Activated CD4-positive, alpha-beta T cell treated with anti-CD3 and anti-CD28 coated beads, Interleukin-2, amount 50 U/mL, for 4 hours (primary cell): ENCODE measurements at regions not wholly inside any gene's neighbourhood (a gene's known extent, or its start where the extent isn't known, plus 50 kb on each side); places are given as distances from the start of the nearest gene placed in this dataset.

Experiments used
- DNase-seq, 2 experiments: peaks; one replicate each; pipeline ENCODE4 v3.0.0-alpha.2; 2020

DNA sequence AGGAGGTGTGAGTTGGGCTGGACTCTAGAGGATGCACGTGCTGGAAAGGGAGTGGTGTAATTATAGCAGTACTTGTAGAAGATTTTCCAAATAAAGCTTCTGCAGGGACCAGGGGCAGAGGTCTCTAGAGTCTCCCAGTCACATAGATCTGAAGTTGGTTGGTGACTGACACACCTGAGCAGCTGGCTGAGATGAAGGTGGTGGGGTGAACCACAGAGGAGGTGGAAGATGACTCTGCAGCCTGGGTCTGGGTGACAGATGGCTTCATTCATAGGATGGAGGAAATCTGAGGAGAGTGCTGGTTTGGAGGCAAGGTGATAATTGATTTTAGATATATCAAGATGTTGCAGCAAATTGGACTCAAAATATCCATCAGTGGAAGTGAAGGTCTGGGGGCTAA, 178.9 kb upstream of the IVNS1ABP start:
- no peak for DNase-seq

DNA sequence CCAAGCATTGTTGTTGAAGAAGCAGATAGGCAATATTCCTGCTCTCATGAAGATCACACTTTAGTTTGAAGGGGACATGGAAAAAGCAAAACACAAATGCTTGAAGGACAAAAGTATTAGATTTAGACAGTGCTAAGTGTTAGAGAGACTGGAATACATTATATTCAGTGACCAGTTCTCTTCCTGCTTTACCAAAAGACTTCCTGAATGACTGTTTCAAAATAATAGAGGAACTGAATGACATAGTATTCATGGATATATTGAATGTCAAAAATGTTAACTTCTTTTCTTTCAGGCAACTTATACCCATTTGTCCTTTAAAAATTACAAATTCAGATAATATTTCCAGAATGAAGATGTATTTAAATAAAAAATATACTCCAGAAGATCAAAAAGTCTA, 178.0 kb upstream of the IVNS1ABP start:
- DNase-seq, result no peak

DNA sequence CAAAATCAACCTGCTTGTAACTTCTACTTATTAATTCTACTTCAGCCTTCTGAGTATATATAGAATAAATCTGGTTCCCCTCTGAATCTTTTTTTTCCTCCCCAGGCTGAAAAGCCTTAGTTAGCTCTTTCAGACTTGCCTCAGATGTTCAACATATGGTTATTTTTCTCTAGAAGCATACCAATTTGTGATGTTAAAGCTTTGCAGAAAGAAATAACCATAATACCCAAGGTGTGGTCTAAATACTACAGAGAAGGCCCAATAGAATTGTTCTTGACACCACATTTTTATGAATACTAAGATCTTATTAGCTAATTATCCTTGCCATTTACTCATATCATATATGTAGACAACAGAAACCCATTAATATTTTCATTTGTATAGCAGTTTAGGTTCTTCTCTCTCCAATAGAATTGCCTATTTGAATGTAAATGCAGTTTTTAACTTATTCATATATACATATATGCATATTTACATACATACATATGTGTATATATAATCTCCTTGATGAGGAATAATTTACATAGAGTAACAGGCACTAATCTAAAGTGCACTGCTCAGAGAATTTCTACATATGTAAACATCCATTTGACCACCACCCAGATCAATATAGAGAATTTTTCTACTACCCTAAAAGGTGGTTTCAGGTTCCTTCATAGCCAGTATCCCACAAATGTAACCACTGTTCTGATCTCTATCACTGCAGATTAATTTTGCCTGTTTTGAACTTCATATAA, 175.2 kb upstream of the IVNS1ABP start:
- no peak for DNase-seq

DNA sequence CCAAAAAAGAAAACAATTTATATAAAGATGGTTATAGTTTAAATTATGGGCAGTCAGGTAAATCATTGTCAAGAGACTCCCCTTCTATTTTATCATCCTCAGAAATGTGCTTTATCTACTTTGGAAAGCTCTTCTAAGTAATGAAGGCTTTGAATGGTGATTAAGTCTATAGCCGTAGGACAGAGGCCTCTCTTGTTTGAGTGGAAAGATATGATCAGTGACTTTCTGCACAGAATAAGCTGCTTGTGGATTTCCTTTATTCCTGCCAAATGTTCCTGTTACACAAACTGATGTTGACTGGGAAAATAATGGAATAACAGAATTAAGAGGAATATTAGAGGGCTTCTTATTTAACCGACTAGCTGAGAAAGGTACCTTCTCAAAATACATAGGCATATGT, 174.6 kb upstream of the IVNS1ABP start:
- no peak for DNase-seq

DNA sequence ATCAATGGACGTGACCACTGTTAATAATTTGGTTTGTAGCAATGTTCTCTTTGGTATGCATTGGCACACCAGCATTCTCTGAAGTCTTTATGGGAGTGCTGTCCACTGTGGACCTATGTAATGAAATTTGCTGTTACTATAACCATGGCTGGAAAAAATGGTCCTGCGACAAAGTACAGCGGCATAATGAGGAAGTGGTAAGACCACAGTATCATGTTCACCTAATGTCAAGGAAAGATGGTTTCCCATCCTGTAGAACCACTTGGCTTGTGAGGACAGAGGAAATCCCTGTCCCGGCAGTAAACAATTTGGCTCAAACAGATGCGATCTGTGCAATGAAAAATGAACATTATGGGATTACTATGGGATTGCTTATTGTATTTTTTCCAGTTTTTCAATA, 173.9 kb upstream of the IVNS1ABP start:
- no peak for DNase-seq

DNA sequence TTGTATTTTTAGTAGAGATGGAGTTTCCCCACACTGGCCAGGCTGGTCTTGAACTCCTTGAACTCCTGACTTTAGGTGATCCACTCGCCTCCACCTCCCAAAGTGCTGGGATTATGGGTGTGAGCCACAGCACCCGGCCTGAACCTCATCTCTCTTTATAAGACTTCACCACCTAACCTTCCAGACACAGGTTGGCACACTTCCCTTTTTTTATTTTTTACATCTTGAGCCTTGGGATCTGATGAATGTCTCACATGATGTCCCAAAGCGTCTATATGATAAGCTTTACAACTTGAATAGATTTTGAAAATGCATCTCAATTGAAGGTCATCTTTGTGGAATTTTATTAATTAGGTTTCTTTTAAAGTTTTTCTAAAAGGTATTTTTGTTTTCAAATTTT, 172.4 kb upstream of the IVNS1ABP start:
- DNase-seq, result no peak

DNA sequence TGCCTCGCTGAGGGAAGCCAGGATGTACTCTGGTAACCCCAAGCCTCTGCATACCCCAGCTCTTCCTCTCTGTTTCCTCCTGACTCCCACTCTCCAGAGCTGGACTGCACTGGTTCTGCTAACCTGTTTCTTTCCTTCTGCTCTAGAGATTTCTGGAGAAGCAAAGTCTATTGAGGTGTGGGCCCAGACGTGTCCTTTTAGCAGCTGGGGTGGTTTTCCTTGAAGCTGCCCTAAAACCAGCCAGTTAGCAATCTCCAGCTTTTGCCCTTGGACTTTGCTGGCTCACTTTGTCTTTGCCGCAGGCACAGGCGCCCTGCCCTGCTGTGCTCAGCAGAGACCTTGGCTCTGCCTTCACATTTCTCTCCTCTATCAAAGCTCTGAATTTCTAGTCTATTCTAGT, 171.8 kb upstream of the IVNS1ABP start:
- no peak for DNase-seq

DNA sequence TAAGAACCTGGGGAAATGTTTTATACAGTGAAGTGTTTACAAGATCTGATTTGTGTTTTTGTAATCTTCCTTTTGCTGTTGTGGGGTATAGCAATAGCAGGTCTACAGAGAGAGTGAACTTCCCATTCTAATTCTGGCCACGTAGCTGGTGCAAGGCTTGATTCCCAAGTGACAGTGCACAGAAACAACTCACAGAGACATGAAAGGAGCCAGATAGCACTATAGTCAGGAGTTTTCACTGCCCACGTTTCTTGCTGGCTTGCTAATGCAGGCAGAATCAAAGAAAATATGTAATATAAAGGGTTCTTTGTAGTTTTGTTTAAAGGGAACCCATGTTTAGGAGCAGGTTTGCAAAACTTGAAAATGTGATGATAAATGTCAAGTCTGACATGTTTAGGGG, 170.9 kb upstream of the IVNS1ABP start:
- DNase-seq, result no peak

DNA sequence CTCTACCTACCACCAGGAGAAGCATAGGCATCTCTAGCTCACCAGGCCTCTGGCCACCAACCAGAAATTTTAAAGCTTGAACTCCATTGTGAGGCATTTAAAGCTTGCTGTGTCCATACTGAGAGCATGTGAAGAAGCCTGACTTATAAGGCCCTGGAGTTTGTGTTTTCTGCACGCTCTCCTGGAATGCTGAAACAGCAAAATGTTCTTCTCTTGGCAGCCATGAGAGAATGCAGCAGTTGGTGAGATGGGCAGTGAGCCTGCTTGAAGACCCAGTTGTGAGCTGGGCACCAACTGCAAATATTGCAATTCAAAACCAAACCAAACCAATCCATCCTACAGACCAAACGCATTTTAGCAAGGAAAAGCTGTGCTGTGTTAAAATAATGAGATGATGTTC, 170.0 kb upstream of the IVNS1ABP start:
- DNase-seq, result no peak

DNA sequence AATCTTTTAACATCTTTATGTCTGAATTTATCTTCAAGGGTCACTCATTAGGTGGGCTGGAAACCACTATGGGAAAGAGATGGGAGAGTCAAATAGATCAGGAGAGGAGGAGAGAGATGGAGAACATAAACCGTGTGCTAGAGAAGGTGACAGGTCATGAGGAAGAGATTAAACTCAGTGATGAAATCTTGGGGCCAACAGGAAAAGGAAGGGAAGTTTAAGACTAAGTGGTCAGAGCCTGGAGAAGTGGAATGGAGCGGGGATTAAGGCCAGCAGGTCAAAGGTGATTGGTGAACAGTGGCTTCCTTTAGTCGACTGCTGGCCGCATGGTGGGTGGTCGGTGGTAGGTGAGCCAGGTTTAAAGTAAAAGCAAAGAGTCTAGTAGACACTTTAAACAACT, 169.3 kb upstream of the IVNS1ABP start:
- DNase-seq, result no peak

DNA sequence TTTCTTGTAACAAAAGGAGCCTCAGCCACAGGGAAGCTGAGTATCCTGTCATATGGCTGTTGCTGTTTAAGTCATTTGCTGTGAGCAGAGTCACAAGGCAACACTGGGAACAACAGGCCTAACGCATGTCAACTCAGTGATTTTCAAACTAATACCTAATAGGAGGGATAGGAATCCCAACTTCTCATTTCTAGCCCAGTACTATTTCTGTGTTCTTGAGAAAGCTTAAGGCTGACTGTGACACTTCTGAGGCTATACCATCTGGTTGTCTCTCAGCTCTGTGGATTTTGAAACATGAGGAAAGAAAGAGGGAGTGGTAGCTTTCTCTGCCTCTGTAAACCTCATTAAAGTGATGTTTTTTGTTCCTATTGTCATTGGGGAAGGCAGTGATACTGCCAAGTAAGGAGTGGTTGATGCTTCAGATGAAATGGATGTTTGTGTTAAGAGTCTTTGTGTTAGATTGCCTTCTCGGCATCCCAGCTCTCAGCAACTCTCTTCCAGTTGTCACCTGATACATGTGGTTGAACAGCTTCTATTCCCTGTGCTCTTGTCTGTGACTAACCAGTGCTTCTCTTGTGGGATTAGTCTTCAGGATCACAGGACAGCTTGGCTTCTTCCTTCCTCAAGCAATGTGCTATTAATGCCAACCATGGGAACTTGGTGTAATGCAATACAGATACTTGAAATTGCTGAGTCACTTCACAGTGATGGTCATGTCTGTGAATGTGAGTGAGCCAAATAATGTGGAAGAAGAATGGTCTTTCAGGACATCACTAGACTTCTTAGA, 166.8 kb upstream of the IVNS1ABP start:
- no peak for DNase-seq

DNA sequence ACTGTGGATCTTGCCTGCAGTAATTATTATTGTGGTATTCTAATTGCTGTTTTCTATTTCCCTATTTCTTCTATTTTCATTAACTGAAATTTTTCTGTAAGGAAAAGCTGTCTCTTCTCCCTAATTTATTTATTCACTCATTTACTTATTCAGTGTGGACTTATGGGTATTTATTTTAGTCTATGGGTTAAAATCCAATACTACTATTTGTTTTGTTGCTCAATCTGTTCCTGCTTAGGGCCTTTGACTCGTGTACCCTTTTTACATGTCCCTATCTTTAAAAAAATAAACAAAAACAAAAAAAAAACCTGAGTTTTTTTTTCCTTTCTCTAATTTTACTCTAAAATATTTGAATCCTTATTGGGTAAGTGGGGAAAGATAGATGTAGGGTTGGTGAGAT, 166.2 kb upstream of the IVNS1ABP start:
- DNase-seq, result no peak

DNA sequence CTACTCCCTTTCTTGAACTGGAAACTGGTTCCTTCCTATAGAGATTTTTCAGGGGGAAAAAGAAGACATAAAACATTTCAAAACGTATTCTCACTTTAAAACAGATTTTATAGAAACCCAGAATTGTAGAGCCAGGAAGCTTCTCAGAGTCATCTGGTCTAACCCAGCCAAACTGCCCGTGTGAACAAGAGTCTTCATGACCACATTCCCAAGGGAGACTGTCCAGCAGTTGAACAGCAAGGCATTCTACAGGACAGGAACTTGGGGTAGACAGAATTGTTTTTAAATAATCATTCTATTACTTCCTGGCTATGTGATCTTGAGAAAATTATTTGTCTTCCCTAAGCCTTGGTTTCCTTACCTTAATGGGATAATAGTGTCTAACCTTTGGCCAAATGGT, 163.5 kb upstream of the IVNS1ABP start:
- no peak for DNase-seq

DNA sequence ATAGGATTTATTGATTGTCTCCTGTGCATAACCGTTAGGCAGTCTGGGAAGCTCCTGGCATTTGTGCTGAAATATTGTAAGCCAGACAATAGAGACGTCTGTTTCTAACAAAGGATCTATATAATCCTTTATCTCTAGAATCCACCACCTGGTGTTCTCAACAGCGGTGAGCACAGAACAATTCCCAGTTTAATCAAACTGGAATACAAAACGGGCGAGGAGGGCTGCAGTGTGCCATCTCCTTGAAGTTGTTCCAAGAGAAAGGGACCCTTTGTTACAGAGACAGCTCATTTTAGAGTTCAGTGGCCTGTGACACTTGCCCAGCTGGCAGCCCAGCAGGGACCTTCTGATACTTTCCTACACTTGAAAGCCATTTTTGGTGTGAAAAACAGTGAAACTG, 162.8 kb upstream of the IVNS1ABP start:
- DNase-seq, result no peak

DNA sequence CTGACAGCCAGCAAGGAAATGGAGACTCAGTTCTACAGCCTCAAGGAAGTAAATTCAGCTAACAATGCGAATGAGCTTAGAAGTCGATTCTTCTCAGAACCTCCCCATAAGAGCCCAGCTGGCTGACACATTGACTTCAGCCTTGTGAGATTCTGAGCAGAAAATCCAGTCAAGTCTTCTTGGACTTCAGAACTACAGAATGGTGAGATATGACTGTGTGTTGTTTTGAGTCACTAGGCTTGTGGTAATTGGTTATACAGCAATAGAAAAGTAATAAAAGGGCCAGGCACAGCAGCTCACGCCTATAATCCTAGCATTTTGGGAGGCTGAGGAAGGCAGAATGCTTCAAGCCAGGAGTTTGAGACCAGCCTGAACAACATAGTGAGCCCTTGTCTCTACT, 161.8 kb upstream of the IVNS1ABP start:
- no peak for DNase-seq

DNA sequence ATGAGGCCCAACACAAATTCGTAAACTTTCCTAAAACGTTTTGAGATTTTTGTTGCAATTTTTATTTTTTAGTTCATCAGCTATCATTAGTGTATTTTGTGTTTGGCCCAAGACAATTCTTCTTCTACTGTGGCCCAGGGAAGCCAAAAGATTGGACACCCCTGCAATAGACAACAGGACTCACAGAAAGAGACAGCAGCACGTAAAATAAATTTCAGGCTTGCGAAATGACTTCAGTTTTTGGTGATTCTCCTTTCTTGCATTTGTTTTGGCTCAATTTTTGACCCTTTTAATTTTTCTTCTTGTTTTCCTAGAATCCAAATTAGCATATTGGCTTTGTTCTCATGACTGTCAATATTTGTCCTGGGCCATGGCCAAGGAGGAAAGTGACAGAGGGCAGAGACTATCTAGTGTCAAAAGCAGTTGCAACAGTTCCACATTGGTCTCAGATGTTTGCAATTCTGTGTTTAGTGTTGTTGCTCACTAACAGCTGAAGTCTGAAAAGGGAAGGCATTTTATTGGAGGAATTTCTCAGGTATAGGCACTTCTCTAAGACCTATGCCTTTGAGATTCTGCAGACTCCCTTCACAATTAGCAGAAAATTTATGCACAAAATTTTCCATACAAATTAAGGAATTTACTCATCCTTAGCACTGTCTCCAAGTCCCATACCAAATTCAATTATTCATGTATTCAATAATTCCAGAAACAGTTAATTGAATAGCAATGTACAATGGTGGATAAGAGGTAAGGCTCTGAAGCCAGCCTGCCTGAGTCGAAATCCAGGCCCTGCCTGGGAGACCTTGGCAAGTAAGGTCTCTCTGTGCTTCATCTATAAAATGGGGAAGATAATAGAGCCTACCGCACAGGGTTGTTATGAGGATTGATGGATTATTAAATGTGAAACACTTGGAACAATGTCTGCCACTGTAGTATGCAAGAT, 160.9 kb upstream of the IVNS1ABP start:
- no peak for DNase-seq

DNA sequence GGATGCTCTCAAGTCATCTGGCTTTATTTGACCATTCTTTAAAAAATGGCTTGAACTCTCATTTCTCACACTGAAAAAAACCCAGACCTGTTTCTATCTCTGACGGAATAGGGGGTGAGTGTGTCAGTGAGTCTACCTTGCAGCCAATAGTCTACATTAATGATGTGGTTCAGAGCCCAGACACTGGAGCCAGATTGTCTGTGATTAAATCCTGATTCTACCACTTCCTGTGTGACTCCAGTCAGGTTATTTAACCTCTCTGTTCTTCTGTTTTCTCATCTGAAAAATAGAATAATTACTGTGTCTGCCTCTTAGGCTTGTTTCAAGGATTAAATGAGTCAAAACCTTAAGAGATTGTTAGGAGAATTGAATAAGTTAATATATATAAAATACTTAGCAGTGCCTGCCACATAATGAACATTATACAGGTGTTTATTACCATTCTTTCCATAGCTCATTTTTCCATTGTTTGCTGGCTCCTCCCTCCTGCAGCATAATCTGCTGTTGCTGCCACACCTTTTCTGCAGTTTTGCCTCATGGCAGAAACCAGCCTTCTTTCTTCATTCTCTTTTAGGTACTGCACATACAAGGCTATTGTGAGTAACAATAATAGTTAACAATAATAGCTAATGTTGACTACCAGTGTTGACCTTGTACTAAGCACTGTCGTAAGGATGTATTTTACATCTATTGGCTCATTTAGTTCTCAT, 157.6 kb upstream of the IVNS1ABP start:
- no peak for DNase-seq

DNA sequence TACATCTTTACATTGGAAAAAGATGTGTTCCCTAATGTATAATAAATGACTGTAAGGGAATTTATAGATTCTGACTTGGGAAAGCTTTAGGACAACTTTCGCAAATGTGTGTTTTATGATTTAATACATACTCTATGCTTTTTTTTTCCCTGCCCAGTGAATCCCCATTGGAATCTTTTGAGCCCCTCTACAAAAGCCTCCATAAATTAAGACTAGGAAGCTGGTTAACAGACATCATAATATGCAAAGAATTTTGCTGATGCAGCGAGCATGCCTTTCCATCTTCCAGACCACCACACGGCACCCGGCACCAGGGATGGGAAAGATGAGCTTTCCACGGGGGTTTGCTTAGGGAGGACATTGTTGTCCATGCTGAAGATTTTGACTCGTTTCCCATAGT, 156.1 kb upstream of the IVNS1ABP start:
- DNase-seq, result no peak

DNA sequence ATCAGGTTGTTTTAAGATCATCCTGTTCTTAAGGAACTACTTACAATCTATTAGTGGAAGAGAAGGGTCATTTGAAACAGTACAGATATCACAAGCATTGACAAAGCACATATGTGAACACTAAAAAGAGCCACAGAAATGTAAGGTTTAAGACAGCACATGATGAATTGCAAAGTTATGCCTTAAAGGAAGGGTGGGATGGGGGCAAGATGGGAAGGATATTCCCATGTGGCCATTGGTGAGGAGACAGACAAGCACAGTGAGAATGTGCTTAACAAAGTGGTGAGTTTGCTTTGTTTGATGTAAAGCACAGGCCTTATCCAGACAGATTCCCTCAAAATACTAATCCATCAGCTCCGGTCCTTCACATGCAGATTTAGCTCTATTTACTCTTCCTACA, 151.6 kb upstream of the IVNS1ABP start:
- DNase-seq, result no peak

DNA sequence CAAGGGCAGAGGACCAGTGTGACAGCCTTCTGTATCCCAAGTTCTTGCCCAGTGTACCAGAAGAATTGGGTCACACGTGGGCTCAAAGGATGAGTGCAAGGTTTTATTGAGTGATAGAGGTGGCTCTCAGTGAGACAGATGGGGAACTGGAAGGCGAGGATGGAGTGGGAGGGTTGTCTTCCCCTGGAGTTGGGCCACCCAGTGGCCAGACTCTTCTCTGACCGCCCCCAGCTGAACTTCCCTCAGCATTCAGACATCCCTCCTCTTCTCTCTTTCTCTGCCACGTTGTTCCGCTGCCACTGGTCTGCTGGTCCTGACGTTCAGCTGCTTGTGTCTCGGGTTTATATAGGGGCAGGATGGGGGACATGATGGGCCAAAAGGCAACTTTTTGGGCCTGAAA, 150.1 kb upstream of the IVNS1ABP start:
- DNase-seq, result no peak

DNA sequence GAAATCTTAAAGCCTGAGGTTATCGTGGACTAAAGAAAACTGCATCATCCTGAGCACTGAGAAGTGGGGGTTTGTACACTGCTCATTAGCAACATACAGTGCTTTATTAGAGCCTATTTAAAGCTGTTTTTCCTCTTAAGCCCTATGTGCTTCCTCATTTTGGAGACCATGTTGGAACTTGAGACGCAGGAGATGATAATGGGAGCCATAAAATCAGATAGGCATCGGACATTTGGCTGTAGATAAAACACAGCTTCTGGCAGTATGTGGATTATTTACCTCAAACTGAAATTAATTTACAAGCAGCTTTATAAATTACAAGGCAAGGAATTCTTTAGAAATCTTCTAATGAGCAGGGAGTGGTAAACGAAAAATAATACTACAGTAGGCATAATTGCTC, 147.7 kb upstream of the IVNS1ABP start:
- DNase-seq, result no peak

DNA sequence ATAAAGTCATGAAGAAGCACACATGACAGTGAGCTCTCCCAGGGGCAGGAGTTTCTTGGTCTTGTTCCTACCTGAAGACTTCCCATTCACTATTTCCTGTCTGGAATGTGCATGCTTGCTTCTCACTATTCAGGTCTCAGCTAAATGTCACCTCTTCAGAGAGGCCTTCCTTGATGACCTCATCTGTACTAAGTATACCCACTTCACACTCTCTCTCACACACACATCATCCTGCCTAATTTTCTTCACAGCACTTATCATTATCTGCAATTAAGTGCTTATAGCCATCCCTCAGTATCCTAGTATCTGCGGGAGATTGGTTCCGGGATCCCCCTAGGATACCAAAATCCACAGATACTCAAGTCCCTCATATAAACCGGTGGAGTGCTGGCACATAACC, 146.4 kb upstream of the IVNS1ABP start:
- no peak for DNase-seq

DNA sequence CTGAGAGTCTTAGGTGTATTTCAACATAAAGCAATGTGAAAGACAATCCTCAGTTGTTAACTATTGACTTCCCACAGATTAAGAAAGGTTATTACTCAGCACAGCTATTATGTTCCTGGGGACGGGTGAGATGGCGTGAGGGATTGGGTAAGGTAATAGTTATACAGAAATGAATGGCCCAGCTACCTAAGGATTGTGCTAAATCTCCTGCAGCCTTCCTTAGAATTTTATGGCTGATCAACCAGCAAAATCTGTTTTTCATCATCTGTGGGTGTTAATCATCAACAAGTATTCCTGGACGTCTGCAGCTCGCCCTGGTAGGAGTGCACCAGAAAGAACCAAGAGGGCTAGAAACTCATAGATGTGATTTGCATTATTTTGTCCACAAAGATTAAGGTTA, 146.0 kb upstream of the IVNS1ABP start:
- no peak for DNase-seq
